Stimulated activated CD4-positive, alpha-beta T cell treated with anti-CD3 and anti-CD28 coated beads, Interleukin-2, amount 100 ng/mL, for 24 hours (primary cell): ENCODE measurements at regions not wholly inside any gene's neighbourhood (a gene's known extent, or its start where the extent isn't known, plus 50 kb on each side); places are given as distances from the start of the nearest gene placed in this dataset.
"Not testable (repeated sequence)": the region's sequence is repeated elsewhere in the genome, so short reads cannot be mapped to it uniquely, and the experiment has no call there.

ENCODE experiments used
- DNase-seq, 2 donors: peaks; one replicate each; pipeline ENCODE4 v3.0.0-alpha.2; 2020

- no peak for DNase-seq
Observed at GRCh38 chr3:23116081-23116837, 86.9 kb upstream of the UBE2E2 start.

DNA sequence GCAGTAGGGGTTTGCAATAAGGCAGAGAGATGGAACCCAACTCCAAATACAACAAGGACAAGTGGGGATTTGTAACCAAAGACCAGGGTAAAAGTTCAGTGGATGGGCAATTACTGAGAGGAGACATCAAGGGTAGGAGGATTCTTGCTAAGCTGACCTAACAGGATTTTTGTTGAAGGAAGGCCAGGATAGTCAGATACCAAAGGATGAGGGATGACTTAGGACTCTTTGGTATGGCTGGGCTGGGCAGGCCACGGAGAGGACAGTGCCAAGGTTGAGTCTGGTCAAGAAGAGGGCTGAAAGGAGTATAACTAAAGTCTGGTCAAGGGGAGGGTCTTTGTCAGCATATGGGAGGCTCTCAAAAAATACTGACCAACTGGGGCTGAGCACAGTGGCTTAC is 85.3 kb upstream of the UBE2E2 start:
- no peak for DNase-seq

DNA sequence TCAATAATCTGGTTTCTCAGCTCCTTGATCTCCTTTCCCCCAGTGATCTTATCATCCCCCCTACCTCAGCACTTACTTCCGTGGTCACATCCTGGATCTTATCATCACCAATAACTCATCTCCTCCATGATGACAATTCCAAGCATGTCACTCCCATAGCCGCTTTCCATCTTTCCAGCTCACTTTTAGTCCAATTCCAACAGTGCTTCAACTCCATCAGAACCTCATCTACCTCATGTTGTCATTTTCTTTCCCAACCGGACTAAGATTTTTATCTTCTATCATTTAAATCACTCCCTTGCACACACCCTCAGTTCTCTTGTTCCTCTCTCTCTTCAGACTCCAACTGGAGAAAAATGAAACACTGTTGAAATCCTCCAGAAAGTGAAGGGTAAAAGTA is 75.9 kb upstream of the UBE2E2 start:
- DNase-seq: no peak

DNA sequence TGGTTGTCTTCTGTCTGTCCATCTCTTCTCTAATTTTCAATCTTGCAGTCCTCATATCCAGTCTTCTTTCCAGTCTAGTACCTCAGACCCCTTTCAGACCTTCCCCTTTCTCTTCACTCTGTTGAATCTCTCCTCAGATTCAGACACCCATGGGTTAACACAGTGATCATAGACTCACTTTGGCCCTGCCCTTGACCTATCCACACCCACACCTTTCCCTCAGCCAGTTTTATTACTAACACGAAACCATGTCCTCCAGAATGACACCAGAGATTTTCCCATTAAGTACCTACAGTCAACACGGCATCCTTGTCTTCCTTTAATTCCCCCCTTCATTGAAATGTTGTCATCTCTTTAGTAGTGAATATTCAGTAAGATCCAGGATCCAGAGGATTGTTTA is 74.5 kb upstream of the UBE2E2 start:
- DNase-seq: no peak

DNA sequence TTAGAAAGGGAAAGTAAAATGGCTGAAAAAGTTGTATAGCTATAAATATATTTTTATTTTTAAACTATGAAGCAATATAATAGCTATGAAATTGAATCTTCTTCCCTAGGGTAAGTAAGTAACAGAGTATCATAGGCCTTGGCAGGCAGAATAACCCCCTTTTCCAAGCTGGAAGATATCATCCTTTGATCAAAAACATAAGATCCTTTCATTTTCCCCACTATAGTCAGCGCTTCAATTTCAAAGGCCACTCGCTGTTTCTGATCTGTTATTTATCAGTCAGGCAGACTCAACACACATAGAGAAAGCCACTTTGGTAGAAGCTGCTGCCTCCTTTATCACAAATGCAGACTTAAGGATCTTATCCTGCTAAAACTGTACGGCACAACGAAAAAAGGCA is 74.0 kb upstream of the UBE2E2 start:
- DNase-seq: no peak

GRCh38 chr3:23129817-23130216 is 73.3 kb upstream of the UBE2E2 start:
- DNase-seq: no peak

DNA sequence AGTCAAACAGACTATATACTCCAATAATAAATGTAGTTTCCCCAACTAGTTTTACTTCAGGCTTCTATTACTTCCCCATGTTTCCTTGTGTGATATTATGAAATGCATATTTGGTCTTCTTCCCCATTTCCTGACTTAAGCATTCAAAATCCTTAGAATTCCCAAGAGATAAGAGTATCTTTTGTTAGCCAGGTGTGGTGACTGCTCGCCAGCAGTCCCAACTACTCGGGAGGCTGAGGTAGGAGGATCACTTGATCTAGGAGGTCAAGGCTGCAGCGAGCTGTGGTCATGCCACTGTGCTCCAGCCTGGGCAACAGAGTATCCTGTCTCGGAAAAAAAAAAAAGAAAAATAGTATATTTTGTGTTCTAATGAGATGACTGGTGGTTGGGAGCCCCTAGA is 72.7 kb upstream of the UBE2E2 start:
- DNase-seq: no peak

GRCh38 chr3:23135026-23135785 is 67.9 kb upstream of the UBE2E2 start:
- no peak for DNase-seq

- DNase-seq: no peak
Observed at GRCh38 chr3:23136054-23136453, 67.1 kb upstream of the UBE2E2 start.

DNA sequence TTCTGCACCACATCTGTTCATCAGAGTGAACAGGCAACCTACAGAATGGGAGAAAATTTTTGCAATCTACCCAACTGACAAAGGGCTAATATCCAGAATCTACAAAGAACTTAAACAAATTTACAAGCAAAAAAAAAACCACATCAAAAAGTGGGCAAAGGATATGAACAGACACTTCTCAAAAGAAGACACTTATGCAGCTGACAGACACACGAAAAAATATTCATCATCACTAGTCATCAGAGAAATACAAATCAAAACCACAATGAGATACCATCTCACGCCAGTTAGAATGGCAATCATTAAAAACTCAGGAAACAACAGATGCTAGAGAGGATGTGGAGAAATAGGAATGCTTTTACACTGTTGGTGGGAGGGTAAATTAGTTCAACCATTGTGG is 59.1 kb upstream of the UBE2E2 start:
- not testable (repeated sequence) for DNase-seq

DNA sequence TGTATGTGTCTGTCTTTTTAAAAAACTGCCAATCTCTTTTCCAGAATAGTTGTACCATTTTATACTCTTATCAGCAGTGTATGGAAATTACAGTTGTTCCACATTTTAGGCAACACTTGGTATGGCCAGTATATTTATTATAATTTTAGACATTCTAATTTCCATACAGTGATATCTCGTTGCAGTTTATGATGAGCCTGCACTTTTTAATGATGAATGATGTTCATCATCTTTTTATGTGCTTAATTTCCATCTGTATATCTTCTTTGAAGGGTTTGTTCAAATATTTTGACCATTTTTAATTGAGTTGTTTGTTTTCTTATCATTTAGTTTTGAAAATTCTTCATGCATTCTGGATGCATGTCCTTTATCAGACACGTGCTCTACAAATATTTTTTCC is 57.0 kb upstream of the UBE2E2 start:
- DNase-seq: no peak

DNA sequence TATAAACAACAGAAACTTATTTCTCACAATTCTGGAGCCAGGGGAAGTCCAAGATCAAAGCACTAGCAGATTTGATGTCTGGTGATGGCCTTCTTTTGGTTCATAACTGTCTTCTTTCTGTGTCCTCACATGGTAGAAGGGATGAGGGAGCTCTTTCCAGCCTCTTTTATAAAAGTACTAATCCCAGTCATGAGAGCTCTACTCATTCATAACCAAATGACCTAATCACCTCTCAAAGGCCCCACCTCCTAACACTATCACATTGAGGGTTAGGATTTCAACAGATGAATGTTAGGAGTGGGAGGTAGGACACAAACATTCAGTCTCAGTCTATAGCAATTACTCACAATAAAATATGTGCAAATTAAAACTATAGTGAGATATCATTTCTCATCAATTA is 50.1 kb upstream of the UBE2E2 start:
- no peak for DNase-seq
